UCSD-AML1 (cell line): ENCODE measurements at regions not wholly inside any gene's neighbourhood (a gene's known extent, or its start where the extent isn't known, plus 50 kb on each side); places are given as distances from the start of the nearest gene placed in this dataset.
"Not testable (repeated sequence)": the region's sequence is repeated elsewhere in the genome, so short reads cannot be mapped to it uniquely, and the experiment has no call there.

Source experiments
- DNase-seq: peaks from one replicate; lab custom pipeline; 2025; ENCODE audit not compliant: unreplicated experiment; lab: John Stamatoyannopoulos, UW

DNA sequence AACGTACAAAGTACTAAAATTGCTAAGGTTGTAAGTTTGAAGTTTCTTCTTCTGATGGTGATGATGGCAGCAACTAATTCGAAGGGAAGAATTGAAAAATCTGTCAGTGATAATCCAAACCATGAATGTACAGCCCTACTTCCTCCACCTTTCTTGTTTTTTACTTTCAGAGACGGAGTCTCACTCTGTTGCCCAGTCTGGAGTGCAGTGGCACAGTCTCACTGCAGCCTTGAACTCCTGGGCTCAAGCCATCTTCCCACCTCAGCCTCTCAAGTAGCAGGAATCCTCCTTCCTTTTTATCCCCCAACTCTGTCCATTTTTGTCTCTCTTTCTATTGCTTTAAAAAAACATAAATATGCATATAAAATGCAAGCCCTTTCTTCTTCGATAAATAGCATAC is 112.3 kb upstream of the SOX21 start:
- DNase-seq, result no peak

DNA sequence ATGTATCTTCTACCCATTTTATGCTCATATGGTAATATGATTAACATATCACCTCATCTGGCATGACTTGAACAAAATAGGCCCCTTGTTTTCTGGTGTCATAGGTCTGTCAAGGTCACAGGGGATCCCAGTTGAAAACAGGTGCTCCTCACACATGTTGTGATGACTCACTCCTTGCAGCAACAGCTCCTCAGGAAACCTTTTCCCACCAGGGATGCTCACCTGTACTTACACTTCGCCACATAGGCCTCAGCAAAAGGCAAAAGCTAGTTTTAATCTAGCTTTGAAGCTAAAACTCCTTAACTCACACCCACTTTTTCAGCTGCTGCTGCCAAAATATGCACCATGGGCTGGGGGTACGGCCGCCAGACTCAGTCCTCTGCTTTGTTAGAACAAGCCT is 110.0 kb upstream of the SOX21 start:
- DNase-seq, result no peak

DNA sequence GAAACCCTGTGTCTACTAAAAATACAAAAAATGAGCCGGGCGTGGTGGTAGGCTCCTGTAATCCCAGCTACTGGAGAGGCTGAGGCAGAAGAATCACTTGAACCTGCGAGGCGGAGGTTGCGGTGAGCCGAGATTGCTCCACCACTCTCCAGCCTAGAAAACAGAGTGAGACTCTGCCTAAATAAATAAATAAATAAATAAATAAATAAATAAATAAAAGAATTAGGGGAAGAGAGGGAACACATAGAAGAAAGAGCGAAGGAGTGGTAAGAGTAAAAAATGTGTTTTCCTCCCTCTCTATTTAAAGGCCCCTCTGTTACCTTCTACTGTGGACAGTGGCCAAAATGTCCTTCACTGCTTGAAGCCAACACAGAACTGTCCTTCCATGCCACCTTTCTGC is 103.9 kb upstream of the SOX21 start:
- DNase-seq, result no peak

DNA sequence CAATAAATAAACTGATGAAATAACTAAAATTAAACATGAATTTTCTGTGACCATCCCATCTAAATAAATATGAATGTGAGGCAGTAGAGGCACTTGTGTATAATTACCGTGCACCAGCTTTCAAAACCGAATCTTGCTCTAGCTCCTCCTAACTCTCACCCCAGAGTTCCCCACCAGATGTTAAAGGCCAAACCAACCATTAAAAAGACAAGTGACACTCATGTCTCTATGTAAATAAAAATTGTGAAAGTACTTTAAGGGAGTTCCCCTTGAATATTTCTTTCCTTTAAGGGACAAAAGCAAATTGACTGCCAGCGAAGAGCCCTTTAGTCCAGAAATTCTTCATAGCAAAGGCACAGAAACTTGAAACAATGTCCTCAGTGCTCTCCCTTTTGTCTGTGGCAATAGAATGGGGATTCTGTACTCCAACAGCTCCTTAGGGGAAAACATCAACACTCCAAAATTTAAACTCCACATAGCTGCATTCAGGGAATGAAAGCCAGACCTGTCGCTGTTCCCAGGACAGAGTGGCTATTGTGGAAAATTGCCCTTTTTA is 101.7 kb upstream of the SOX21 start:
- DNase-seq, result no peak

DNA sequence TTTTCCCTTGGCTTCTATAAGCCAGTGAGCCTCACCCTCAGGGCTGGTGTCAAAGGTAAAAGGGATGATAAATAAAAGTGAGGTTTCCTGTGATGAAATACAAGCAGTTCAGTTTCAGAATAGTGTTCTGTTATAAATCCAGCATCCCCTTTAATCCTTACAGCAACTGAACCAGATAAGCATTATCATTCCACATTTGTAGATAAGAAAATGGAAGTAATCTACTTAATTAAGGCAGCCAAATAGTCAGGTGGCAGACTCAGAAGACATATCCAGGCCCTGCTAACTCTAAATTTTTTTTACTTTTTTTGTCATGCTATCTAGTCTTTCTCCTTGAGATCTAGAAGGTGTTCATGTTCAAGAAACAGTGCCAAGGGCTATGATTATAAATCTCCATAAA is 99.4 kb upstream of the SOX21 start:
- DNase-seq, result no peak

DNA sequence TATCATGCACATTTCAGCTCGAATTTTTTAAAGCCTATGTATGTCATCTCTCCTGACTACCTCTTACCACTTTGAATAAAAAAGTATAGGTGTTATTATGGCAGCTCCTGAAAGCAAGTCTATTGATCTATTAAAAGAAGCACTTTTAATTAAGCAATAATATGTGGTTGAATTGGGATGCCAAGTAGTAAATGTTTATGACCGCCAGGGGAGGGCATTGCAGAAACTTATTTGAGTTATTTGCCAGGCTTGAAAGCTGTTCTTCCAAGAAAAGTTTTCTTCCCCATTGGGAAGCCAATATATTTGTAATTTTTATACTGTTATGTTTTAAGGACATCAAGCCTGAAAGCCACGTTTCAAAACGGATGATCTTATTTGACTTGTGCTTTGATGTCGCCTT is 88.1 kb upstream of the SOX21 start:
- no peak for DNase-seq

DNA sequence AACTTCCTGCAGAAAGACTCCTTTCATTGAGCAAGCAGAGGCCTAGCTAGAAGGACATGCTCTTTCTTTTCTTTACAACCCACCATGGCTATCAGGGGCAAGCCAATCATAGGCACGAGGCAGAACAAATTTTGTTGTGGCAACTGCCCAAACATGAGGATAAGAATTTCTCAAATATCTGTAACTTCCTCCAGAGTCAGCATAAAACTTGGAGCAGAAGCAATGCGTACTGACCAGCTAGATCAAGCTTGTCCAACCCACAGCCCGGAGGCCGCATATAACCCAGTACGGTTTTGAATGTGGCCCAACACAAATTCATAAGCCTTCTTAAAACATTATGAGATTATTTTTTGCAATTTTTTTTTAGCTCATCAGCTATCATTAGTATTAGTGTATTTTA is 87.0 kb upstream of the SOX21 start:
- no peak for DNase-seq

DNA sequence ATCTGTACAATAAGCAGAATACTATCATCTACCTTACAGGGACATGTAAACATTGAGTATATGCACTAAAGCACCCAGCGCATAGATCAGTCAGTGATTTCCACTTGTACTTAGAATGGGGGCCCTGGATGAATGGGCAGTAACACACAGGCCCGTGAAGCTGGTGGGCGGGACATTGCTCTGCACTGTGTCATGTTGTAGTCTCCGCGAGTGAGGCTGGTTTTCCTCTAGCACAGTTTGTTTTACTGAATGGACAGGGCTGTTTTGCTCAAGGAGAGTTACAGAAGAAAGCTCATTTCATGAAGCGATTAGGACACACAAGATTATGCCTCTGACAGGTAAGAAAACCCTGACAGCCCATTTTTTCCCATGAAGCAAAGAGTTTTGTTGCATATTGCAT is 86.4 kb upstream of the SOX21 start:
- DNase-seq, result no peak

DNA sequence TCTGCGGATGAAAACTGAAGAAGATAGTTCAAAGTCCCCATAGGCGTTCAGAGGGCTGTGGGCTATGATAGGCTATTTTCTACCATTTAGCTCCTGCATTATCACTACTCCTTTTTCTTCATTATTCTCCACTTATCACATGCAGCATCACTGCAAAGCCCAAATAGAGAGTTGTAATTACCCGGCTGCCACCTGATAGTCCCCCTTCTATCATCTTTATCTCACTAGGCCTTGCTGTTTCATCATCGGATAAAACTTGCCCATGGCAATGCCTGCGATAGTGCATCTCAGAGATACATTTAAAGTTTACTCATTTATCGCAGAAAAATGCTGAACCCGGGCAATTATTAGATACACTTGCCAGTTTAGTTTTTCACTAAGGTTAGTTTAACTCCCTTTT is 82.9 kb upstream of the SOX21 start:
- DNase-seq, result no peak

DNA sequence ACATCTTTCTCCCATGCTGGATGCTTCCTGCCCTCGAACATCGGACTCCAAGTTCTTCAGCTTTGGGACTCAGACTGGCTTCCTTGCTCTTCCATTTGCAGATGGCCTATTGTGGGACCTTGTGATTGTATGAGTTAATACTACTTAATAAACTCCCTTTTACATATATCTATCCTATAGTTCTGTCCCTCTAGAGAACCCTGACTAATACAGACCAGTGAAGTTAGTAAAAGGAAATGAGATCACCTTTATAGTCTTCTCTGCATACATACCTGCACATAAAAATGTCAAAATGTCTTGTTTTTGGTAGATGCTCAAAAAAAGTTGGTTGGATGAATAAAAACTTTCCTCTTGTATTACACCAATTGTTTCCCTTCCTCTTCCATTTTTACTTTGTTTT is 73.9 kb upstream of the SOX21 start:
- DNase-seq, result not testable (repeated sequence)

DNA sequence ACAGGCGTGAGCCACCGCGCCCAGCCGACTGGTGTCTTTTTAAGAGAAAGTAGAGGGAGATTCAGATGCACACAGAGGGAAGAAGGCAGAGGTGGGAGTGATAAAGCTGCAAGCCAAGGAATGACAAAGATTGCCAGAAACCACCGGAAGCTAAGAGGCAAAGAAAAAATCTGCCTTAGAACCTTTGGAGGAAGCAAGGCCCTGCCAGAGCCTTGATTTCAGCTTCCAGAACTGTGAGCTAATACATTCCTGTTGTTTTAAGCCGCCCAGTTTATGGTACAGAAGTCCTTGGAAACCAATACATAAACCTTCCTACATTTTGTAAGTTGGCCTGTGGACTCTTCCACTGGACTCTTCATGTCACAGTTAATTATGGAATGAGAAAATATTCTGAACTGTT is 71.7 kb upstream of the SOX21 start:
- DNase-seq, result no peak

DNA sequence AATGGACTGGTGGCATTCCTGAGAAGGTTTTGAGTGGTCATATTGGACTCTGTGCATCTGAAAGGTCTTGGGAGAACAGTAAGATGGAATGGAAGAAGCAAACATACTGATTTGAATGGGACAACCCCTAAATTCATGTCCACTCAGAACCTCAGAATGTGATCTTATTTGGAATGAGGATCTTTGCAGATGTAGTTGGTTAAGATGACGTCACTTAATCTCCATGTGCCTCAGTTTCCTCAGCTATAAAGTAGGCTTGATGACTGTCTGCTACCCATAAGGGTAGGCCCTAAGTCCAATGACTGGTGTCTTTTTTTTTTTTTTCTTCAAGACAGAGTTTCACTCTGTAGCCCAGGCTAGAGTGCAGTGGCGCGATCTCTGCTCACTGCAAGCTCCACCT is 71.1 kb upstream of the SOX21 start:
- DNase-seq, result no peak

DNA sequence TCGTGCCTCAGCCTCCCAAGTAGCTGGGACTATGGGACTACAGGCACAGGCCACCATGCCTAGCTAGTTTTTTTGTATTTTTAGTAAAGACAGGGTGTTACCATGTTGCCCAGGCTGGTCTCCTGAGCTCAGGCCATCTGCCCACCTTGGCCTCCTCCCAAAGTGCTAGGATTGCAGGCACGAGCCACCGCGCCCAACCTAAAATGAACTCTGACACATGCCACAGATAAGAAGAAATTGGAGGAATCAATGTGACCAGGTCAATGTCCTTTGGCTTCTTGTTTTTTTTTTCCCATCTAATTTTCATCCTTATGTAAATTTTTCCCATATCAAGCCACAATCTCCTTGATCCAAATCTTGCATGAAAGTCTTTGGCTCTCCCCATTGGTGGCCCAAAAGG is 68.1 kb upstream of the SOX21 start:
- no peak for DNase-seq

DNA sequence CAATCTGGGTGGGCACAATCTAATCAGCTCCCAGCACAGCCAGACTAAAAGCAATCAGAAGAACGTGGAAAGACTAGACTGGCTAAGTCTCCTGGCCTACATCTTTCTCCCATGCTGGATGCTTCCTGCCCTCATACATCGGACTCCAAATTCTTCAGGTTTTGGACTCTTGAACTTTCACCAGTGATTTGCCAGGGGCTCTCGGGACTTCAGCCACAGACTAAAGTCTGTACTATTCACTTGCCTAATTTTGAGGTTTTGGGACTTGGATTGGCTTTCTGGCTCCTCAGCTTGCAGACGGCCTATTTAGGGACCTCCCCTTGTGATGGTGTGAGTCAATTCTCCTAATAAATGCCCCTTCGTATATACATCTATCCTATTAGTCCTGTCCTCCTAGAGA is 66.6 kb upstream of the SOX21 start:
- no peak for DNase-seq

DNA sequence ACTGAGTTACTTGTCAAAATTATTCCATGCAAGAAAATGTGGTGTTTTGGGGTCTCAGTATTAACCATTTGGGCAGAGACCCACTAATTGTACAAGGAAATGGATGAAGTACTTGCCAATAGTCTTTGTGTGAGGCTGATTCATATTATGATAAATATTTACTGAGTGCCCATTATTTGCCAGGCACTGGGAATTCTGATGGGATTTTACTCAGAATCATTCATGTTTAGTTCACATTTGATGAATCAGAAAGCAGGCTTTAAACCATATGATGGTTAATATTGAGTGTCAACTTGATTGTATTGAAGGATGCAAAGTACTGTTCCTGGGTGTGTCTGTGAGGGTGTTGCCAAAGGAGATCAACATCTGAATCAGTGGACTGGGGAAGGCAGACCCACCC is 66.2 kb upstream of the SOX21 start:
- no peak for DNase-seq

DNA sequence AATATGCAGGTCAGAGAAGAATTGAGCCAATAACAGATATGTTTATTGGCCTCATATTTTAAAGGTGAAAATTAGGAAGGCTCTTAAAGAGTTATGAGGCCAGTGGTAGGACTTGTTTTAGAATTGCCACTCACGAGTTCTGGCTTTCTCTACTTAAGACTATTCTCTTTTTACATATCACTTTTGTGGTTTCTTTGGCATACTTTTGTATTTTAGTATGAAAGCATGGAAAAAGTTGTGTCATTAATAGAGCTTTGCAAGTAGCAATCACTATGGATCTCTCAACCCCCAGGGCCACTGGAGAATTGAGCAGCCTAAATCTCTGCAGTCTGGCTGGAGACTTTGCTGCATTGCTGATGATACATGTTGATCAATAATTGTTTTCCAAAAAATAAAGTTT is 64.6 kb upstream of the SOX21 start:
- no peak for DNase-seq

DNA sequence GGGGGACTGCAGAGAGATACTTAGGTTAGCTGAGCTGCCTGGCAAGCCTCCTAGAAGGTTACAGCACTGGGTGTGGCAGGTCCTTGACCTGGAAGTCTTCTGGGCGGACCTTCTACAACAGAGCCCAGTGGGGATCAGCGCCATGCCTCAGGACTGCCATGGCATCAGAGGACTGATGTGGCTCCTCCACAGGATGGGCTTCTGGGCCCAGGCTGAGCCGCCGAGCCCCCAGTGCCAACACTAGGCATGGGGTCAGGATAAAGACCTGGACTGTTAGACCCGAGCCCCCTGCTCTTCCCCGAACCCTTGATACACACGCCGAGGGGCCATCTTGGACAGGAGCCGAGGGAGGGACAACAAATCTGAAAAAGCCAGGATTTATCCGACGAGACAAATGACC is 64.0 kb upstream of the SOX21 start:
- DNase-seq, result no peak

DNA sequence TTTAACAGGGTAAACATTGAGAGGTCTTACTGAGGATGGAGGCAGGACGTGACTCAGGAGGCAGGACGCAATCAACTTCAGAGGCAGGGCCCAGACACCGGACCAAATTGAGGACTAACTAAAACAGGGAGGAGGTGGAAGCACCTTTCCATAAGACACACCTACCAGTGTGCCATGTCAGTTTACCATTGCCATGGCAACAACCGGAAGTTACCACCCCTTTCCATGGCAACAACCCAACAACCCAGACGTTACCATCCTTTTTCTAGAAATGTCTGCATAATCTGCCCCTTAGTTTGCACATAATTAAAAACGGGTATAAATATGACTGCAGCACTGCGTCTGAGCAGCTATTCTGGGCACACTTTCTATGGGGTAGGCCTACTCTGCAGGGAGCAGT is 53.5 kb upstream of the SOX21 start:
- DNase-seq, result no peak

DNA sequence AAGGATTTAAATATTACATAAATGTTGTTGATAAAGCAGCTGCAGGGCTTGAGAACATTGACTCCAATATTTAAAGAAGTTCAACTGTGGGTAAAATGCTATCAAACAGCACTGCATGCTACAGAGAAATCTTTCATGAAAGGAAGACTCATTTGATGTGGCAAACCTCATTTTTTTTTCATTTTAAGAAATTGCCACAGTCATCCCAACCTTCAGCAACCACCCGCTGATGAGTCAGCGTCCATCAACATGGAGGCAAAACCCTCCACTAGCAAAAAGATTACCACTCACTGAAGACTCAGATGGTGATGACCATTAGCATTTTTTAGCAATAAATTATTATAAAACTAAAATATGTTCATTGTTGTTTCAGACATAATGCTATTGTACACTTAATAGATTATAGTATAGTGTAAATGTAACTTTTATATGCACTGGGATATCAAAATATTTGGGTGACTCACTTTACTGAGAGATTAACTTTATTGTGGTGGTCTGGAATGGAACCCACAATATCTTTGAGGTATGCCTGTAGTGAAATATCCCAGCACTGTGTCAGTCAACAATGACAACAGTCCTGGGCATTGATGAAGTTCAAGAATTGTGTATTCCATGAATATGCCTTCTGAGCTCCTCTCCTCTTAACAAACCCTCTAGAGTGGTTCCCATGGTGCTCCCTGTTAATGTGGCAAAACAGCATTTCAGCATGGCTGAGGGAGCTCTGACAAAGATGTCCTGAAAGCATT is 52.4 kb upstream of the SOX21 start:
- no peak for DNase-seq
